Right atrium auricular region (tissue), 2 donors: ENCODE measurements at regions not wholly inside any gene's neighbourhood (a gene's known extent, or its start where the extent isn't known, plus 50 kb on each side); places are given as distances from the start of the nearest gene placed in this dataset.

ENCODE experiments used
- DNase-seq: peaks from one replicate; pipeline ENCODE4 v3.0.0-alpha.2; 2019; ENCODE audit warnings: low spot score
- H3K27ac ChIP-seq, 2 donors: fragments of 200-600 bp; sonication (generic); 1 replicate in 1 of 2; 2 replicates in 1 of 2; pipeline ENCODE4 v1.5.1; 2016 to 2019
- H3K27me3 ChIP-seq, 2 donors: fragments of 200-600 bp; sonication (generic); one replicate each; pipeline versions ENCODE4 v1.5.1 to v1.6.0; 2017 to 2019
- H3K36me3 ChIP-seq: fragments of 200-600 bp; sonication (generic); one replicate; pipeline ENCODE4 v1.5.1; 2016
- H3K4me1 ChIP-seq, 2 donors: fragments of 200-600 bp; sonication (generic); one replicate each; pipeline versions ENCODE4 v1.5.1 to v1.6.0; 2017 to 2019
- H3K4me3 ChIP-seq, 2 donors: fragments of 200-600 bp; sonication (generic); 1 replicate in 1 of 2; 2 replicates in 1 of 2; pipeline ENCODE4 v1.5.1; 2017 to 2019; ENCODE audit warnings: mild to moderate bottlenecking in 1 of 2, moderate library complexity in 1 of 2
- H3K9me3 ChIP-seq, 2 donors: fragments of 200-600 bp; sonication (generic); one replicate each; pipeline ENCODE4 v1.5.1; 2019
- TF ChIP-seq, protein P1 (sequence below), 2 donors: fragments of 200-600 bp; sonication (generic); IDR thresholded peaks; one replicate each; pipeline ENCODE4 v1.5.1; 2019; ENCODE audit warnings: antibody characterized with exemption in 2 of 2

GRCh38 chr1:222167111-222167510 is 380.8 kb downstream of the HHIPL2 start:
- no peaks in the 10 kb centered on the region for H3K9me3 ChIP-seq
- no peak overlapping the region for H3K4me3 ChIP-seq
- no peaks in the 10 kb centered on the region for H3K4me1 ChIP-seq
- DNase-seq, result no peak
- TF ChIP-seq, protein P1, sequence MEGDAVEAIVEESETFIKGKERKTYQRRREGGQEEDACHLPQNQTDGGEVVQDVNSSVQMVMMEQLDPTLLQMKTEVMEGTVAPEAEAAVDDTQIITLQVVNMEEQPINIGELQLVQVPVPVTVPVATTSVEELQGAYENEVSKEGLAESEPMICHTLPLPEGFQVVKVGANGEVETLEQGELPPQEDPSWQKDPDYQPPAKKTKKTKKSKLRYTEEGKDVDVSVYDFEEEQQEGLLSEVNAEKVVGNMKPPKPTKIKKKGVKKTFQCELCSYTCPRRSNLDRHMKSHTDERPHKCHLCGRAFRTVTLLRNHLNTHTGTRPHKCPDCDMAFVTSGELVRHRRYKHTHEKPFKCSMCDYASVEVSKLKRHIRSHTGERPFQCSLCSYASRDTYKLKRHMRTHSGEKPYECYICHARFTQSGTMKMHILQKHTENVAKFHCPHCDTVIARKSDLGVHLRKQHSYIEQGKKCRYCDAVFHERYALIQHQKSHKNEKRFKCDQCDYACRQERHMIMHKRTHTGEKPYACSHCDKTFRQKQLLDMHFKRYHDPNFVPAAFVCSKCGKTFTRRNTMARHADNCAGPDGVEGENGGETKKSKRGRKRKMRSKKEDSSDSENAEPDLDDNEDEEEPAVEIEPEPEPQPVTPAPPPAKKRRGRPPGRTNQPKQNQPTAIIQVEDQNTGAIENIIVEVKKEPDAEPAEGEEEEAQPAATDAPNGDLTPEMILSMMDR (IDR thresholded peaks at IDR 0.05), result peak; percentile 21 to 67
- H3K36me3 ChIP-seq, result no peaks in the 10 kb centered on the region
- H3K27me3 ChIP-seq, result no peaks in the 10 kb centered on the region
- no peak overlapping the region for H3K27ac ChIP-seq

DNA sequence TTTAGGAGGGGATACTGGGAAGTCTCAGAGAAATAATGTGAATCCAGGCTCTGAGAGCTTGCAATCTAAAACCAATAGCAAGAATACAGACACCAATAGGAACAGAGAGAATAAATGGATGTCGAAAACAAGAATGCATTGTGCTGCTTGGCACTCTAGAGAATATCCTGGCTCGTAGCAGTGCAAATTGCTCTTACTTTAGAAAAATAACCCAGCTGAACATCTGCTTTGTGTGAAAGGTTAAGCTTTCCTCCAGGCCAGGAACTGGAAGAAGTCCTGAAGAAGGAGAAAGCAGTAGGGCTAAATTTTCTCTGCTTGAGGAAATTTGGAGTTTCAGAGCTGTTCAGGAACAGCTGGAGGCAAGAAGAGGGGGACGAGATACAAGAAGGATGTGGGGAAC is 382.3 kb downstream of the HHIPL2 start:
- Histone ChIP-seq H3K27me3 (no peaks in the 10 kb centered on the region), H3K36me3 (no peaks in the 10 kb centered on the region), H3K27ac (no peak overlapping the region), H3K4me3 (no peak overlapping the region), H3K4me1 (no peaks in the 10 kb centered on the region), H3K9me3 (no peaks in the 10 kb centered on the region)
- no peak for DNase-seq
- TF ChIP-seq, protein P1 (IDR thresholded peaks at IDR 0.05), result no peak

DNA sequence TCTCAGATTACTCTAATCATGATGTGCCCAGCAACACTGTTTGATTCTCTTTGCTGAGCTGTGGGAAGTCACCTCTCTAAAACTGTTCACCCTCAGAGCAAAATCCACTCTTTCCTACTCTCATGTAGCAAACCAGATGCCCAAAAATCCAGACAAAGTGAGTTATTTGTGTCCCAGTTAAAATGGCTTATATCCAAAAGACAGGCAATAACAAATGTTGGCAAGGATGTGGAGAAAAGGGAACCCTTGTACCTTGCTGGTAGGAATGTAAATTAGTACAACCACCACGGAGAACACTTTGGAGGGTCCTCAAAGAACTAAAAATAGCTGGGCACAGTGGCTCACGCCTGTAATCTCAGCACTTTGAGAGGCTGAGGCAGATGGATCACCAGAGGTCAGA is 384.0 kb downstream of the HHIPL2 start:
- Histone ChIP-seq H3K27ac (no peak overlapping the region), H3K9me3 (no peaks in the 10 kb centered on the region), H3K27me3 (no peaks in the 10 kb centered on the region), H3K36me3 (no peaks in the 10 kb centered on the region), H3K4me1 (no peaks in the 10 kb centered on the region), H3K4me3 (no peak overlapping the region)
- TF ChIP-seq, protein P1 (IDR thresholded peaks at IDR 0.05), result no peak
- no peak for DNase-seq

- Histone ChIP-seq H3K27me3 (no peaks in the 10 kb centered on the region), H3K4me3 (no peak overlapping the region), H3K9me3 (peaks cover 0 to 17% of the 10 kb centered on the region in 2 donors), H3K27ac (no peak overlapping the region), H3K4me1 (no peaks in the 10 kb centered on the region), H3K36me3 (no peaks in the 10 kb centered on the region)
- TF ChIP-seq, protein P1 (IDR thresholded peaks at IDR 0.05), result no peak
- DNase-seq, result no peak
Observed at GRCh38 chr1:222161676-222162075, 386.2 kb downstream of the HHIPL2 start.

DNA sequence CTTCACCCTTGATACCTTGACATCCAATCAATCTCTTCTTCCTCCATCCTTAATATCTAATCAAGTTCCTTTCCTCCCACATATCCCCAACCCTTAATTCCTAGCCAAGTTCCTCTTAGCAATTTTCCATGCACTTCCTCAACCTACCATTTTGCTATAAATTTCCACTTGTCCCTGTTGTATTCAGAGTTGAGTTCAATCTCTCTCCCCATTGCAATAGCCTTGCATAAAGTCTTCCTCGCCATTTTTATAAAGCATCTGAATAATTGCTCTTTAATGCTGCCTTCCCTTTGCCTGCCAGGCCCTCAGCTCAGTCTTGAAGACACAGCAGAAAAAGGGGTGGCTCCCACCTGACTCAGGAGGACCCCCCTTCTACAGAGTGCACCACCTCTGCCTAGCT is 390.3 kb downstream of the HHIPL2 start:
- no peak for DNase-seq
- peaks cover 0 to 17% of the 10 kb centered on the region in 2 donors for H3K9me3 ChIP-seq
- no peaks in the 10 kb centered on the region for H3K4me1 ChIP-seq
- no peaks in the 10 kb centered on the region for H3K27me3 ChIP-seq
- H3K36me3 ChIP-seq, result no peaks in the 10 kb centered on the region
- no peak overlapping the region for H3K4me3 ChIP-seq
- H3K27ac ChIP-seq, result no peak overlapping the region
- TF ChIP-seq, protein P1 (IDR thresholded peaks at IDR 0.05), result no peak

- Histone ChIP-seq H3K4me1 (no peaks in the 10 kb centered on the region), H3K27me3 (no peaks in the 10 kb centered on the region), H3K4me3 (no peak overlapping the region), H3K27ac (no peak overlapping the region), H3K9me3 (peaks cover 0 to 13% of the 10 kb centered on the region in 2 donors), H3K36me3 (no peaks in the 10 kb centered on the region)
- TF ChIP-seq, protein P1 (IDR thresholded peaks at IDR 0.05), result no peak
- no peak for DNase-seq
Observed at GRCh38 chr1:222140206-222140605, 398.3 kb upstream of the DUSP10 start.
